Lung (tissue), 11 donors: ENCODE measurements at regions not wholly inside any gene's neighbourhood (a gene's known extent, or its start where the extent isn't known, plus 50 kb on each side); places are given as distances from the start of the nearest gene placed in this dataset.

Experiments used
- ATAC-seq: fragments of 200-7000 bp; cut with Tn5 transposase; one replicate; pipeline ENCODE4 v1.9.1; 2020; ENCODE audit warnings: moderate number of reproducible peaks; ENCODE audit not compliant: insufficient read depth, low FRiP score
- DNase-seq, 3 donors: peaks; one replicate each; pipeline ENCODE4 v3.0.0-alpha.2; 2013 to 2017
- H3K27ac ChIP-seq, 2 donors: one replicate each; pipeline ENCODE4 v1.5.1; 2013; ENCODE audit warnings: mild to moderate bottlenecking in 2 of 2, moderate library complexity in 2 of 2, control low read depth in 1 of 2, inconsistent platforms in 1 of 2, low read depth in 1 of 2, low read length in 1 of 2
- H3K27me3 ChIP-seq, 3 donors: one replicate each; pipeline ENCODE4 v1.5.1; 2013; ENCODE audit warnings: low read length in 2 of 3; ENCODE audit not compliant: control insufficient read depth in 3 of 3, insufficient read depth in 3 of 3
- H3K36me3 ChIP-seq, 4 donors: one replicate each; pipeline ENCODE4 v1.5.1; 2013; ENCODE audit warnings: low read length in 4 of 4, mild to moderate bottlenecking in 1 of 4, moderate library complexity in 1 of 4; ENCODE audit not compliant: control insufficient read depth in 4 of 4, insufficient read depth in 4 of 4
- H3K4me1 ChIP-seq, 5 donors: one replicate each; pipeline ENCODE4 v1.5.1; 2013; ENCODE audit warnings: low read length in 5 of 5, mild to moderate bottlenecking in 2 of 5, moderate library complexity in 1 of 5; ENCODE audit not compliant: control insufficient read depth in 5 of 5, insufficient read depth in 5 of 5
- H3K4me3 ChIP-seq: one replicate; pipeline ENCODE4 v1.5.1; 2013; ENCODE audit warnings: mild to moderate bottlenecking, control low read depth, moderate library complexity
- H3K9ac ChIP-seq, 2 donors: one replicate each; pipeline ENCODE4 v1.5.1; 2013; ENCODE audit warnings: low read length in 2 of 2, control low read depth in 1 of 2; ENCODE audit not compliant: insufficient read depth in 1 of 2
- H3K9me3 ChIP-seq, 4 donors: one replicate each; pipeline ENCODE4 v1.5.1; 2013; ENCODE audit warnings: low read length in 3 of 4, mild to moderate bottlenecking in 1 of 4, moderate library complexity in 1 of 4; ENCODE audit not compliant: control insufficient read depth in 4 of 4, insufficient read depth in 3 of 4
- CTCF ChIP-seq: IDR thresholded peaks from 2 replicates; pipeline ENCODE4 v1.5.1; 2012; ENCODE audit warnings: mild to moderate bottlenecking; ENCODE audit errors: control extremely low read depth, extremely low read depth
- WGBS, 2 donors: extraction: QIAGEN DNeasy Blood & Tissue Kit; methylation state at CpG; one replicate each; pipeline ENCODE4 v1.1.7; 2013; 5-methylcytosine and 5-hydroxymethylcytosine counted together
- donor health status: control.
- donor health status: control.
- donor health status: Bipolar disorder and iron deficiency.
- donor health status: healthy.
- donor health status: DM: yes; HTN: yes; CAD: no.

DNA sequence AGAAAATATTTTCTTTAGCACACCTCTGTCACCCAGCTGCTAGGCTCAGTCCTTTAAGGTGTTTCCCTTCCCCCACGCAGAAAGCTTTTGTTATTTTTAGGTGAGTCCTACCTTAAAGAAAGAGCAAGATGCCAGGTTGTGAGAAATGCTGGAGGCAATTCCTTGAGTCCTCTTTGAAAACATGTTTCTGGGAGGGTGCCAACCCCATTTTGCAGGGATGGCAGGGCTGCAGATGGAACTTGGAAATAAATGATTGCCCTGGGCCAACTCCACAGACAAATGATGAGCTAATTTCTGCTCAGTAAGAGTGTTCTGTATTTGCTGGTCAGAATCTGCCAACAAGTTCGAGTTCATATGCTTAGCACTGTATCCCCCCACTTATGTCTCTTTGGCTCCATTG is 119.2 kb upstream of the RAB3GAP2 start:
- Histone ChIP-seq H3K9me3 (no peaks in the 10 kb centered on the region), H3K4me1 (no peaks in the 10 kb centered on the region), H3K9ac (no peak overlapping the region), H3K27me3 (peaks cover 0 to 5% (median 0%) of the 10 kb centered on the region in 3 donors), H3K4me3 (no peak overlapping the region), H3K27ac (no peak overlapping the region), H3K36me3 (no peaks in the 10 kb centered on the region)
- no peak for DNase-seq
- no peak for ATAC-seq
- TF ChIP-seq CTCF = no peak
- 64 to 78% methylated on average over 2 of the region's 2 CpGs for WGBS, 2 donors

DNA sequence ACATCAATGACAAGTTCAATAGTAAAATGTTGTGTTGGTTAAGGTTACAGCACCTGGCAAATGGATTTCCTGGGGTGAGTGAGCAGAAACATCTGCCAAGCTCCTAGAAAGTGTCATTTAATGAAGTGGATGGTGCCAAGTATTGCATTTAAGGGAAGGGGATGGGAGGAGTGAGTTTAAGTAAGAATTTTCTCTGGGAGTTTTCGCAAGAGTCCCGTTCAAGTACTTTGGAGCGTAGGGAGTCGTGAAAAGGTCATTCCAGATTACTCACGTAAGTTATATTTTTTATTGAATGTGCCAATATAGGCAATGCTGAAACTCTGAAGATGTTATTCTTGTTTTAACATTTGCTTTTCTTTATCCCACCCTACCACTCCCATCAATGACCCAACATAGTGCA is 117.4 kb upstream of the RAB3GAP2 start:
- no peak overlapping the region for H3K27ac ChIP-seq
- 75 to 83% methylated on average over 5 of the region's 5 CpGs for WGBS, 2 donors
- no peaks in the 10 kb centered on the region for H3K36me3 ChIP-seq
- H3K4me1 ChIP-seq = no peaks in the 10 kb centered on the region
- no peaks in the 10 kb centered on the region for H3K9me3 ChIP-seq
- no peak overlapping the region for H3K4me3 ChIP-seq
- ATAC-seq (no peak), DNase-seq (no peak)
- no peak overlapping the region for H3K9ac ChIP-seq
- peaks cover 0 to 4% (median 0%) of the 10 kb centered on the region in 3 donors for H3K27me3 ChIP-seq
- no peak for TF ChIP-seq CTCF

DNA sequence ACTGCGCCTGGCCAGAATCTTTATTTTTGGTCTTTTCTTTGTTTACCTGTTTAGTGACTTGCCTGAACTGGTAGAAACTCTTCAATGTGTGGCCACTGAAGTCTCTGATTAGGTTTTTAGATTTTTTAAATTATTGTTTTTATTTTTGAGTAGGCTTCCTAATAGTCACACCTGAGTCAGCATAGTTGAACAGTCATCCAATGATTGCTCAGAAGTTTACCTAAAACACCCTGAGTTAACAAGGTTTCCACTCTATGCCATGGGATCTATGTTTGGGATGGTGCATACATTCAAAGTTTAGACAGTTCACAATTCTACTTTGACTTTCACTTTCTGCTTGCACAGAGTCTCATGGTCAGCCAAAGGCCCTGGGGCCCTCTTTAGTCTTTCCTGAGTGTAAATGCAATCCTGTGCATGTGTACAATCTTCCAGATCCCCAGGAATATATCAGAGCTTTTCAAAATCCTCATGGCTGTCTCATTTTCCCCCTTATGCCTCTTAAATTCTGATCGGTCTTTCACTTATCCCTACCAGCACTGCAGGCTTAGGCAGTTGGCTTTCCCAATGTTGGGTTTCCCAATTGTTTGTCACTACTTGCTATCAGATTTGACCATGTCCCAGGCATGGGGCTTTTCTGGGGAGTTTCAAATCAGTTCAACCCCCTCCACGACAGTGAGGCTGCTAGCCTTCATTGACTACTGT is 114.4 kb upstream of the RAB3GAP2 start:
- no peaks in the 10 kb centered on the region for H3K36me3 ChIP-seq
- DNase-seq = no peak
- TF ChIP-seq CTCF = no peak
- peaks cover 0 to 3% (median 0%) of the 10 kb centered on the region in 3 donors for H3K27me3 ChIP-seq
- H3K4me3 ChIP-seq = no peak overlapping the region
- ATAC-seq = no peak
- no peak overlapping the region for H3K9ac ChIP-seq
- 56 to 62% methylated on average over 3 of the region's 3 CpGs for WGBS, 2 donors
- no peaks in the 10 kb centered on the region for H3K4me1 ChIP-seq
- H3K9me3 ChIP-seq = no peaks in the 10 kb centered on the region
- H3K27ac ChIP-seq = no peak overlapping the region

- ATAC-seq (no peak), DNase-seq (no peak)
- no peaks in the 10 kb centered on the region for H3K9me3 ChIP-seq
- WGBS, 2 donors = 82 to 83% methylated on average over 1 of the region's 1 CpG
- no peak overlapping the region for H3K9ac ChIP-seq
- TF ChIP-seq CTCF = no peak
- H3K4me3 ChIP-seq = no peak overlapping the region
- H3K27ac ChIP-seq = no peak overlapping the region
- H3K36me3 ChIP-seq = no peaks in the 10 kb centered on the region
- H3K4me1 ChIP-seq = no peaks in the 10 kb centered on the region
- H3K27me3 ChIP-seq = peaks cover 0 to 3% (median 0%) of the 10 kb centered on the region in 3 donors
Measured at GRCh38 chr1:220385158-220385557, 112.9 kb upstream of the RAB3GAP2 start.
